GM21526 (cell line): ENCODE measurements at regions not wholly inside any gene's neighbourhood (a gene's known extent, or its start where the extent isn't known, plus 50 kb on each side); places are given as distances from the start of the nearest gene placed in this dataset.
"Not testable (repeated sequence)": the region's sequence is repeated elsewhere in the genome, so short reads cannot be mapped to it uniquely, and the experiment has no call there.

Experiments
- ATAC-seq: cut with Tn5 transposase; IDR thresholded peaks from one replicate; pipeline ENCODE4 v1.9.1; 2021; ENCODE audit warnings: moderate library complexity; ENCODE audit not compliant: unreplicated experiment, low FRiP score

GRCh38 chr13:90547272-90547790, 800.2 kb upstream of the MIR17HG start:
- no peak for ATAC-seq

GRCh38 chr13:90551253-90551652, 796.2 kb upstream of the MIR17HG start:
- ATAC-seq = no peak

GRCh38 chr13:90552702-90553101, 794.8 kb upstream of the MIR17HG start:
- no peak for ATAC-seq

DNA sequence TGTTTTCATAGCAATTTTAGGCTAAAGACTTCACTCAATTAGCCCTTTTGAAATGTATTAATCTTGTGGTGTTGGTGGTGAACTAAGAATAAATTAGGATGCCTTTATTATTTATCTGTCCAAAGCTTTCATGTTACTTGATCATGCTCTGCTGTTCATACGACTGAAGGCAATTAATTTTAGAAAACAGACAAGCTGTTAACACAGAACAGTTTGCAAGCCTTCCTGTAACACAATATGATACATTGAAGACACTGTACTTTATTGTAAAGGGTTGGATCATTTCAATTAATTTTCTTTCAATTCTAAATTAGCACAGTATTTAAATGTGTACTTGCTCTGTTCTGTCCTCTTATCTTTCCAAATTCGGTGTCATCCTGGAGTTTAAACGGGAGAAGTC, 794.3 kb upstream of the MIR17HG start:
- no peak for ATAC-seq

DNA sequence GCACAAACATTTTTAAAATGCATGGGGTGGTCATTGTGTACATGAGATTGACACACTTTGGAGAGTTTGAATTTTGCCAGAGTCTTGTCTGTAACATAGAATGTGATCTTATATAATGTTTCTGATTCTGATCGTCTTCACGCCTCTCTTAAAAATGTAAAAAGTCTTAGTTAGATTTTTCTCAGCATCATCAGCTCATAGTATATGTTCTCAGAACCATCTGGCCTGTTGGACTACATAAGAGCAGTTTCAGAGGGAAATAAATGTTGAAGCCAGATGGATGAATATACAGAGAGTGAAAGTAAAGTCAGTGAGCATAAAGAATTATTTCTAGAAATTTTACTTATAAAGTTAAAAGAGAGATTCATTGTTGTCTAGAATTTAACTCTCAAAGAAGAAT, 789.9 kb upstream of the MIR17HG start:
- ATAC-seq = no peak

DNA sequence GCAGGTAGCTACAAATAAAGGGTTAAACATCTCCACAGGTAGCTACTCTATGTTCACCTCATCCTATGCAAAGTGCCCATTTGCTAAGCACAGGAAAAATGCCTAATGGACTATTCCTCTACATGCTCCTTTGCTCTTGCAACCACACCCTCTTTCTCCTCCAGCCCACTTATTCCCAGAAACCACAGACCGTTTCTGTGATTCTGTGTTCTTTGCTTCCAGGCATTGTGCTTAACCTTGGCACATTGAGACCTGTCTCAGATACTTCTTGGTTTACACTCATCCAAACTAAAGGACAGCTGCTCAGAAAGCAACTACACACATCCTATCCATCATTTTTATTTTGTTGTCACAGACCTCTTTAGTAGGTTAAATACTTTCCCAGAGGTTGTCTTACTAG, 785.0 kb upstream of the MIR17HG start:
- ATAC-seq = no peak

GRCh38 chr13:90564096-90564495, 783.4 kb upstream of the MIR17HG start:
- no peak for ATAC-seq

DNA sequence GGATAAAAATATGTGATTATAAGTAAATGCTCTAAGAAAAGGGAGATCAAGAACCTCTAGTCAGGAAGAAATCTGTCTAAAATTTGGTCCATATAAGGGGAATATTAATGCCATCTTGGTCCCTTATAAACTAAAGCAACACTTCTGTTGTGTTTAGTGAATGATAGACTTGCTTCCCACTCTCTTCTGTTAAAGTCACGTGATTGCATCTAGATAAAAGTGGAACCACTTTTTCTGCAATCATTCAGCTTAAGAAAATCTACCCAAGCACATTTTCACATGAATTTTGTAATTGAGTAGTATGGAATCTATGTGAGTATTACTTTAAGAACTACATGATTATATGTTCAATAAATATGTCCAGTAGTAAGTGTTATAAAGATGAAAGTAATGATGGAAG, 782.9 kb upstream of the MIR17HG start:
- no peak for ATAC-seq

GRCh38 chr13:90565985-90566713, 781.3 kb upstream of the MIR17HG start:
- ATAC-seq = no peak

DNA sequence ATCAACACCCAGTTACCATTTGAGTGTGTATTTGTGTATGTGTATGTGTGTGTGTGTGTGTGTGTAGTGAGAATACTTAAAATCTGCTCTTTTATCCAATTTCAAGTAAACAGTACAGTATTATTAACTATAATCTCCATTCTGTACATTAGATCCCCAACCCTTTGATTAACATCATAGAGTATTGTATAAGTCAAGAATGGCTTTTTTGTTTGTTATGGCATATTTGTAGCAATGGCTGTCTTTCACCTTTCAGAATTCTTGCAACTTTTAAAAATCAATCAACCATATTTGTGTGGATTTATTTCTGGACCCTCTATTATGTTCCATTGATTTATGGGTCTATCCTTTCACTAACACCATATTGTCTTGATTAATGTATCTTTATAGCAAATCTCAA, 779.3 kb upstream of the MIR17HG start:
- ATAC-seq = no peak

GRCh38 chr13:90576067-90576466, 771.4 kb upstream of the MIR17HG start:
- no peak for ATAC-seq

DNA sequence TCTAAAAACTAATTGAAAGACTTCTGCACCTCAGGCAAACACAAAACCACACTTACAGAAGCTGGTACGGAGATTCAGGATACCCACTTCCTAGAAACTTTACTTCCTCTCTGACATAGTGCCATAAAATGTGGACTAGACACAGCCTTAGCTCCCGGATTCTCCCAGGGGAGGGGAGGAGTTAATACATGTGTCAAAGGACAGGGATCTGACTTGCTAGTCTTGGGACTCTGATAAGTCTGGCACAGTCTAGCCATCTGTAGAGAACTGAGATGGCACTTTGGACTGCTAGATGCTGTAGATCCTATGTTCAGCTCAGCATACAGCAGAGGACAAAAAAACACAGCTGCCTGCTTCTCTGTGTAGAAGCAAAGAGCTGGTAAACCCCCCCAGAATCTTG, 769.8 kb upstream of the MIR17HG start:
- ATAC-seq = no peak

DNA sequence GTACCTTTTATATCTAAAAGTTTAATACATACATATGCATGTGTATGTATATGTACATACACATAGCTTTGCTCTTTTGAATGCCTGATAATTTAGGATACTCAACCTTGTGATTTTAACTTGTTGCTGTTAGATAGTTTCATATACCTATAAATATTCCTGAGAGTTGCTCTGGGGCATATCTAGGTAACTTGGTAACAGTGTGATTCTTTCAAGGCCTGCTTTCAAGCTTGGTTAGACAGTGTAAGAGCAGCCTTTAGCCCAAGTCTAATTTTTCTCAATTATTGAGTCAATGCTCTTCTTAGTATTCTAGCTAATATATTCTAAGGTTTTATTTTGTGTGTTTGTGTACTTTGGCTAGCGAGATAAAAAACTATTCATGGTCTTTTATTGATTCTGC, 762.1 kb upstream of the MIR17HG start:
- no peak for ATAC-seq

DNA sequence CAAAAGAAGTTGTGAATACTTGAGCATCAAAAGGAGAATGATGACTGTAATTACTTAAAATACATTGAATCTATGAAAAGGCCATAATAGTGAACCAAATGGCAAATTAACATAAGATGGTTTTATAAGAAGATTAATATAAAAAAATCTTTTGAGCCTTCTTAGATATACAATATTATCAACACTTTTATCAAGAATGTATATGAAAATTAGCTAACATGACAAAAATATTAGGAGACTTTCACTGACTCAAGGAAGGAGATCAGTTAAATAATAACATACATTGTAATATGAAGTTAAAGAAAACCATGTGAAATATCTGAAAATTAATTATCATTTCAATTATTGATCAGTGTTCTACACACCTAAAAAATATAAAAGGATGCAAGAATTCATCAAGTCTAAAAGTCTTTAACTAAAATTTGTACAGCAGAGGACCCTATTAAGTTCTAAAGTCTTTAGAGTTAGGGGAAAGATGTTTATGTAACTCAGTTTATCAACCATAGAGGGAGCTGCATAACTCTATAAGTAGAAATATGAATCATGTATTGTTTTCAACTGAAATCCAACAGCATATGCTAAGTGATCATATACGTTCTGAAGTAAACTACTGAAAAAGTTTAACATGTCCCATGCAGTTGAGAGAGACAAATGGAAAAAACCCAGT, 756.1 kb upstream of the MIR17HG start:
- ATAC-seq = no peak

- no peak for ATAC-seq
Measured at GRCh38 chr13:90591927-90592268, 755.6 kb upstream of the MIR17HG start.

- ATAC-seq = no peak
Measured at GRCh38 chr13:90592943-90593342, 754.5 kb upstream of the MIR17HG start.

- ATAC-seq = no peak
Measured at GRCh38 chr13:90594681-90595080, 752.8 kb upstream of the MIR17HG start.

- ATAC-seq = no peak
Measured at GRCh38 chr13:90605664-90606063, 741.8 kb upstream of the MIR17HG start.

GRCh38 chr13:90606921-90607320, 740.6 kb upstream of the MIR17HG start:
- not testable (repeated sequence) for ATAC-seq

DNA sequence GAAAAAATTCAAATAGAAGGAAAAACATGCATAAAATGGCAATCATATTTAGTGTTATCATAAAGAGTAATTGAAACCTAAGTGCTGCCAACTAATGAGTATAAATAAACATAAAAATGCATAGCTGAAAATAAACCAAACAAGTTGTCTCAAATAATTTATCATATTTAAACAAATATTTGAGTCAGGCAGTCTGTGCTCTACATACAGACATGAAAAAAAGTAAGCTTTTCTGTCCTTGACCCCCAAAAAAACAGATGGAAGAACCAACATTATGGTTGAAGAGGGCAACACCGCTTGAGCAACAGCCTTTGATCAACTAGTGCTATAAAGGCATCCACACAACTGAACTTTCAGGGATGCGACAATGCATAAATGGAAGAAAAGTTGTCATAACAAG, 735.1 kb upstream of the MIR17HG start:
- no peak for ATAC-seq

- ATAC-seq = no peak
Measured at GRCh38 chr13:90613076-90613795, 734.3 kb upstream of the MIR17HG start.

DNA sequence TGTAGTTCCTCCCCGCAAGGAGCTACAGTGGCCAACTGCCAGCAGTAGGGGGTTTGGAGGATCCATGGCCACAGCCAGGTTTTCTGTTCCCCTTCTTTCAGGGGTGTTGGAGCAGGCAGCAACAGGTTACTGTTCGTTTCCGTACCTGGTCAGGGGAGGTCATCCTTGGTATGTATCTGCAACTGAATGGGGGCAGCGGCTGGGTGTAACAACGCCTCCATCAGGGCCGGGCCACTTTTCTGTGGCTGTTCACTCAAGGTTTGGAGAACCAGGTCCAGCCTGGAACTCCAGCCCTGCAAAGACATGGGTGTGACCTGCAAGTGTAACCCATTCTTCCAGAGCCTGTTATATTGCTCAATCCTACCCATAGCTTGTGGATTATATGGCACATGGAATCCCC, 732.3 kb upstream of the MIR17HG start:
- no peak for ATAC-seq
